Caco-2 (cell line): ENCODE measurements at regions not wholly inside any gene's neighbourhood (a gene's known extent, or its start where the extent isn't known, plus 50 kb on each side); places are given as distances from the start of the nearest gene placed in this dataset.

Experiments used
- BruUV-seq: library from RNA; stranded (reverse); fragments of 400-500 nt; replicated peaks from 2 replicates; lab custom pipeline; 2021; lab: Mats Ljungman, UMichigan
- CTCF ChIA-PET: fragments of 300-600 bp; sonication (Branson Sonifier 250); formaldehyde crosslinking; loops from one replicate; lab custom pipeline; 2022; ENCODE audit warnings: antibody characterized with exemption; lab: Charles Lee
- POLR2A ChIA-PET: fragments of 300-600 bp; sonication (Branson Sonifier 250); formaldehyde crosslinking; loops from one replicate; lab custom pipeline; 2022; ENCODE audit warnings: antibody characterized with exemption; lab: Charles Lee
- DNase-seq, 2 experiments: peaks; one replicate each; pipeline versions ENCODE4 v3.0.0 to v3.0.0-alpha.2; 2020 to 2022
- H3K27me3 ChIP-seq: replicated peaks from 2 replicates; pipeline ENCODE4 v1.6.0; 2011; ENCODE audit warnings: low read length; ENCODE audit not compliant: control insufficient read depth, insufficient read depth
- H3K36me3 ChIP-seq: 2 replicates; pipeline ENCODE4 v1.5.1; 2011; ENCODE audit warnings: low read length; ENCODE audit not compliant: control insufficient read depth, insufficient read depth
- H3K4me1 ChIP-seq: fragments of 250-450 bp; sonication (Bioruptor Pico); 2 replicates; pipeline ENCODE4 v1.5.1; 2020; ENCODE audit warnings: mild to moderate bottlenecking
- H3K4me3 ChIP-seq: 2 replicates; pipeline ENCODE4 v1.5.1; 2011; ENCODE audit warnings: low read depth, mild to moderate bottlenecking, control low read depth, low read length
- H3K9me3 ChIP-seq: fragments of 250-450 bp; sonication (Bioruptor Pico); 2 replicates; pipeline ENCODE4 v1.5.1; 2020; ENCODE audit warnings: mild to moderate bottlenecking, moderate library complexity
- H3K27ac Mint-ChIP-seq: one replicate; pipeline ENCODE4 v1.8.0; 2022; ENCODE audit warnings: mixed read lengths; ENCODE audit not compliant: unreplicated experiment
- H3K27me3 Mint-ChIP-seq: one replicate; pipeline ENCODE4 v1.8.0; 2022; ENCODE audit warnings: mixed read lengths; ENCODE audit not compliant: insufficient read depth, unreplicated experiment
- H3K36me3 Mint-ChIP-seq: one replicate; pipeline ENCODE4 v1.8.0; 2022; ENCODE audit warnings: mild to moderate bottlenecking, mixed read lengths; ENCODE audit not compliant: insufficient read depth, unreplicated experiment
- H3K4me1 Mint-ChIP-seq: one replicate; pipeline ENCODE4 v1.8.0; 2022; ENCODE audit warnings: low read depth, mixed read lengths; ENCODE audit not compliant: unreplicated experiment
- H3K4me3 Mint-ChIP-seq: one replicate; pipeline ENCODE4 v1.8.0; 2022; ENCODE audit warnings: mild to moderate bottlenecking, moderate library complexity, mixed read lengths; ENCODE audit not compliant: unreplicated experiment
- H3K9me3 Mint-ChIP-seq: one replicate; pipeline ENCODE4 v1.8.0; 2022; ENCODE audit warnings: mixed read lengths; ENCODE audit not compliant: unreplicated experiment
- intact Hi-C: fragments of 100-400 bp; cut with micrococcal nuclease; formaldehyde crosslinking; loops from one replicate; pipeline ENCODE4 v1.10.0; 2022; ENCODE audit not compliant: unreplicated experiment
- TF ChIP-seq, protein P1 (sequence below), 2 experiments: fragments of 200-600 bp in 1 of 2; IDR thresholded peaks; 1 replicate in 1 of 2; 2 replicates in 1 of 2; pipeline versions ENCODE4 v1.5.1 to v1.8.0; 2011 to 2022; ENCODE audit warnings: antibody characterized with exemption in 1 of 2, control low read depth in 1 of 2, inconsistent platforms in 1 of 2, low read depth in 1 of 2, low read length in 1 of 2, mild to moderate bottlenecking in 1 of 2, moderate library complexity in 1 of 2; ENCODE audit not compliant: insufficient read depth in 1 of 2, severe bottlenecking in 1 of 2, unreplicated experiment in 1 of 2

DNA sequence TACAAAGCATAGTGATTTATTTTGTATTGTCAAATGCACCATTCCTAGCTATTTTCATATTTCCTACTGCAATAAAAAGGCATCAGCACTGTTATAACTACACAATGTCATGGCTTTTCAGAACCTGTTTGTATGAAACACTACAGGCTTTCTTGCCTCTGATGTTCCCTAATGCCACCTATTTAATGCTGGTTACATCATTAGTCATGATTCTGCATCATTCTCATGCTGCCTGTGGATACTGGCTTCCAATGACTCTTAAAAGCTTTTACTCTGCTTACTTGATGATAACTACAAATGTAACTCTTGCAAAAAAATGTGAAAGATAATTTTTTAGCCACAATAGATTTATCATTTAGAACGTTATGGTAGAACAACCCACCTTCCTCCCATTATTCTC lies 529.4 kb downstream of the HTR7 start:
- Histone ChIP-seq H3K27me3 (no peaks in the 10 kb centered on the region), H3K4me1 (no peaks in the 10 kb centered on the region), H3K4me3 (no peak overlapping the region), H3K36me3 (no peaks in the 10 kb centered on the region), H3K9me3 (no peaks in the 10 kb centered on the region)
- CTCF ChIA-PET = no interaction called here
- H3K4me3 Mint-ChIP-seq = no peak overlapping the region
- H3K9me3 Mint-ChIP-seq = no peaks in the 10 kb centered on the region
- DNase-seq = no peak
- H3K27me3 Mint-ChIP-seq = peaks cover 3% of the 10 kb centered on the region
- no peaks in the 10 kb centered on the region for H3K36me3 Mint-ChIP-seq
- POLR2A ChIA-PET = no interaction called here
- intact Hi-C loops = no loop called here
- H3K27ac Mint-ChIP-seq = no peak overlapping the region
- TF ChIP-seq, protein P1, sequence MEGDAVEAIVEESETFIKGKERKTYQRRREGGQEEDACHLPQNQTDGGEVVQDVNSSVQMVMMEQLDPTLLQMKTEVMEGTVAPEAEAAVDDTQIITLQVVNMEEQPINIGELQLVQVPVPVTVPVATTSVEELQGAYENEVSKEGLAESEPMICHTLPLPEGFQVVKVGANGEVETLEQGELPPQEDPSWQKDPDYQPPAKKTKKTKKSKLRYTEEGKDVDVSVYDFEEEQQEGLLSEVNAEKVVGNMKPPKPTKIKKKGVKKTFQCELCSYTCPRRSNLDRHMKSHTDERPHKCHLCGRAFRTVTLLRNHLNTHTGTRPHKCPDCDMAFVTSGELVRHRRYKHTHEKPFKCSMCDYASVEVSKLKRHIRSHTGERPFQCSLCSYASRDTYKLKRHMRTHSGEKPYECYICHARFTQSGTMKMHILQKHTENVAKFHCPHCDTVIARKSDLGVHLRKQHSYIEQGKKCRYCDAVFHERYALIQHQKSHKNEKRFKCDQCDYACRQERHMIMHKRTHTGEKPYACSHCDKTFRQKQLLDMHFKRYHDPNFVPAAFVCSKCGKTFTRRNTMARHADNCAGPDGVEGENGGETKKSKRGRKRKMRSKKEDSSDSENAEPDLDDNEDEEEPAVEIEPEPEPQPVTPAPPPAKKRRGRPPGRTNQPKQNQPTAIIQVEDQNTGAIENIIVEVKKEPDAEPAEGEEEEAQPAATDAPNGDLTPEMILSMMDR (IDR thresholded peaks at IDR 0.05; ENCODE audit: insufficient read depth in 1 of 2, low read depth in 1 of 2, low read length in 1 of 2, severe bottlenecking in 1 of 2, unreplicated experiment in 1 of 2) = no peak
- no TSS peak for BruUV-seq
- no peaks in the 10 kb centered on the region for H3K4me1 Mint-ChIP-seq

DNA sequence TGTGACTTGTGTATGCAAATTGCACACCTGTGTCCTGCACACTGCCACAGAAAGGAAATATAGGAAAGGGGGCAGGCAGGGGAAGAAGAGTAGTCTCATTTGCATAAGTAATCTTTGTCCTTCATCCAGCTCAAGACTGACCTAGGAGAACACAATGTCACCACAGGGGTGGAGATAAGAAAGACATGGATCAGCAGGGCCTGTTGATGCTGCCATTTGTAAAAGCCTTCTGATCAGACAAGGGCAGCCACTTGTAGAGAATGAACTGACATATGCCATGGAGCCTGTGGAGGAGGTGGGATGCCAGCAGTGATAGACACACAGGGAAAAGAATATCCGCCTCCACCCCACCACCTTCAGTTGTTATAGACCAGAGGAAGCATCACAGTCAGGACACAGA lies 528.9 kb downstream of the HTR7 start:
- H3K36me3 ChIP-seq = no peaks in the 10 kb centered on the region
- H3K36me3 Mint-ChIP-seq = no peaks in the 10 kb centered on the region
- BruUV-seq = no TSS peak
- H3K4me3 ChIP-seq = no peak overlapping the region
- no peaks in the 10 kb centered on the region for H3K4me1 ChIP-seq
- no peaks in the 10 kb centered on the region for H3K27me3 Mint-ChIP-seq
- POLR2A ChIA-PET = no interaction called here
- TF ChIP-seq, protein P1 (IDR thresholded peaks at IDR 0.05; ENCODE audit: insufficient read depth in 1 of 2, low read depth in 1 of 2, low read length in 1 of 2, severe bottlenecking in 1 of 2, unreplicated experiment in 1 of 2) = no peak
- no peaks in the 10 kb centered on the region for H3K9me3 ChIP-seq
- H3K9me3 Mint-ChIP-seq = no peaks in the 10 kb centered on the region
- H3K4me1 Mint-ChIP-seq = no peaks in the 10 kb centered on the region
- CTCF ChIA-PET = no interaction called here
- H3K27me3 ChIP-seq = no peaks in the 10 kb centered on the region
- DNase-seq = no peak
- intact Hi-C loops = no loop called here
- no peak overlapping the region for H3K4me3 Mint-ChIP-seq
- no peak overlapping the region for H3K27ac Mint-ChIP-seq

DNA sequence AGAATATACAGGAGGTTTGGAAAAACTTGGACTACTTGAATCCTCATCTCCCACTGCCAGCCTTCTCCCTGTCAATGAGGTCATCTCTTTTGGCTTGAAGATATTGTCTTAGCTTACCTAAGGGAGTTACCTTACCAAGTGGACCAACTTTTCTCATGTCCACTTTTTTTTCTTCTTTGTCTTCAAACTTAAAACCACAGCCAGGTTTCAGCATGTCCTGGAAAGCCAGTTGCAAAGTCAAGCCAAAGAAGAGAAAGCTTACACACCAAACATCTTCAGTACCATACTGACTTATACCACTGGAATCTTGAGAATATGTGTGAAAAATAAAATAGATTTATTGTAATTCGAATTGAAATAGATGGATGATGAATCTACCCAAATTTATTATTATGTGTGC lies 520.5 kb downstream of the HTR7 start:
- POLR2A ChIA-PET = no interaction called here
- CTCF ChIA-PET = no interaction called here
- no peaks in the 10 kb centered on the region for H3K36me3 Mint-ChIP-seq
- Histone ChIP-seq H3K27me3 (no peaks in the 10 kb centered on the region), H3K36me3 (no peaks in the 10 kb centered on the region), H3K4me3 (no peak overlapping the region), H3K4me1 (no peaks in the 10 kb centered on the region), H3K9me3 (no peaks in the 10 kb centered on the region)
- H3K27me3 Mint-ChIP-seq = peaks cover 15% of the 10 kb centered on the region
- TF ChIP-seq, protein P1 (IDR thresholded peaks at IDR 0.05; ENCODE audit: insufficient read depth in 1 of 2, low read depth in 1 of 2, low read length in 1 of 2, severe bottlenecking in 1 of 2, unreplicated experiment in 1 of 2) = no peak
- H3K4me1 Mint-ChIP-seq = no peaks in the 10 kb centered on the region
- H3K9me3 Mint-ChIP-seq = no peaks in the 10 kb centered on the region
- no peak overlapping the region for H3K4me3 Mint-ChIP-seq
- no TSS peak for BruUV-seq
- intact Hi-C loops = no loop called here
- no peak for DNase-seq
- no peak overlapping the region for H3K27ac Mint-ChIP-seq
